ENCODE measurements at regions not wholly inside any gene's neighbourhood (a gene's known extent, or its start where the extent isn't known, plus 50 kb on each side); places are given as distances from the start of the nearest gene placed in this dataset.
"Not testable (repeated sequence)": the region's sequence is repeated elsewhere in the genome, so short reads cannot be mapped to it uniquely, and the experiment has no call there.

- DNase-seq: peak; percentile 11
These were observed 1834.2 kb downstream of the FOXD4L5 start for GRCh38 chr9:63450836-63451235.

- not testable (repeated sequence) for DNase-seq
These were observed 1859.9 kb downstream of the FOXD4L5 start for GRCh38 chr9:63425123-63425522.

- not testable (repeated sequence) for DNase-seq
These were observed 1894.1 kb downstream of the FOXD4L5 start for GRCh38 chr9:63390897-63391296.

- not testable (repeated sequence) for DNase-seq
These were observed 1899.5 kb downstream of the FOXD4L5 start for GRCh38 chr9:63385479-63385878.

- DNase-seq: not testable (repeated sequence)
These were observed 1905.1 kb downstream of the FOXD4L5 start for GRCh38 chr9:63379864-63380263.

- not testable (repeated sequence) for DNase-seq
These were observed 1930.8 kb downstream of the FOXD4L5 start for GRCh38 chr9:63354219-63354618.

GRCh38 chr9:63347347-63347746, 1937.7 kb downstream of the FOXD4L5 start:
- DNase-seq: not testable (repeated sequence)

GRCh38 chr9:63346310-63347048, 1938.5 kb downstream of the FOXD4L5 start:
- DNase-seq: not testable (repeated sequence)

GRCh38 chr9:63344408-63344807, 1940.6 kb downstream of the FOXD4L5 start:
- not testable (repeated sequence) for DNase-seq

- not testable (repeated sequence) for DNase-seq
These were observed 1942.5 kb downstream of the FOXD4L5 start for GRCh38 chr9:63342528-63342927.

GRCh38 chr9:63337899-63338604, 1947.0 kb downstream of the FOXD4L5 start:
- DNase-seq: not testable (repeated sequence)

GRCh38 chr9:63335286-63335685, 1949.7 kb downstream of the FOXD4L5 start:
- DNase-seq: not testable (repeated sequence)

GRCh38 chr9:63334187-63334586, 1950.8 kb downstream of the FOXD4L5 start:
- DNase-seq: not testable (repeated sequence)

- not testable (repeated sequence) for DNase-seq
These were observed 1951.9 kb downstream of the FOXD4L5 start for GRCh38 chr9:63333083-63333482.

- DNase-seq: not testable (repeated sequence)
These were observed 1956.7 kb downstream of the FOXD4L5 start for GRCh38 chr9:63328313-63328712.

- not testable (repeated sequence) for DNase-seq
These were observed 1957.8 kb downstream of the FOXD4L5 start for GRCh38 chr9:63327211-63327610.

- DNase-seq: not testable (repeated sequence)
These were observed 1958.3 kb downstream of the FOXD4L5 start for GRCh38 chr9:63326665-63327064.

GRCh38 chr9:63325696-63326095, 1959.3 kb downstream of the FOXD4L5 start:
- not testable (repeated sequence) for DNase-seq

GRCh38 chr9:63318093-63318492, 1966.9 kb downstream of the FOXD4L5 start:
- DNase-seq: not testable (repeated sequence)

GRCh38 chr9:63315387-63315786, 1969.6 kb downstream of the FOXD4L5 start:
- not testable (repeated sequence) for DNase-seq

- not testable (repeated sequence) for DNase-seq
These were observed 1988.2 kb downstream of the FOXD4L5 start for GRCh38 chr9:63296848-63297247.

- not testable (repeated sequence) for DNase-seq
These were observed 1988.6 kb downstream of the FOXD4L5 start for GRCh38 chr9:63296366-63296765.

- DNase-seq: not testable (repeated sequence)
These were observed 1995.0 kb downstream of the FOXD4L5 start for GRCh38 chr9:63289971-63290370.

All from activated CD8-positive, alpha-beta memory T cell treated with anti-CD3 and anti-CD28 coated beads, Interleukin-2, amount 50 U/mL, for 4 hours (primary cell).